AG04450 (cell line): ENCODE measurements at regions not wholly inside any gene's neighbourhood (a gene's known extent, or its start where the extent isn't known, plus 50 kb on each side); places are given as distances from the start of the nearest gene placed in this dataset.

Experiments
- CTCF ChIA-PET: fragments of 300-600, 350-600 bp; formaldehyde crosslinking; extraction: SDS; loops from one replicate; lab custom pipeline; 2022; ENCODE audit warnings: antibody characterized with exemption, inconsistent platforms; lab: Charles Lee
- POLR2A ChIA-PET: fragments of 350-600 bp; formaldehyde crosslinking; extraction: SDS; loops from one replicate; lab custom pipeline; 2021; ENCODE audit warnings: antibody characterized with exemption, inconsistent platforms; lab: Yijun Ruan, JAX
- DNase-seq: peaks from one replicate; pipeline ENCODE4 v3.0.0-alpha.2; 2011; ENCODE audit warnings: low read depth, low spot score
- H3K27ac ChIP-seq: one replicate; pipeline ENCODE4 v1.5.1; 2012; ENCODE audit warnings: low read depth, low read length, control low read depth
- H3K27me3 ChIP-seq: one replicate; pipeline ENCODE4 v1.6.0; 2012; ENCODE audit warnings: low read length; ENCODE audit not compliant: control insufficient read depth, insufficient read depth
- H3K4me3 ChIP-seq: 2 replicates; pipeline ENCODE4 v1.5.1; 2011; ENCODE audit warnings: mild to moderate bottlenecking, low read depth, low read length, control low read depth
- H3K9me3 ChIP-seq: 2 replicates; pipeline ENCODE4 v1.5.1; 2012; ENCODE audit warnings: low read length; ENCODE audit not compliant: control insufficient read depth, insufficient read depth
- TF ChIP-seq, protein P1 (sequence below): IDR thresholded peaks from 2 replicates; pipeline ENCODE4 v1.5.1; 2011; ENCODE audit warnings: low read depth, low read length, control low read depth, inconsistent platforms

DNA sequence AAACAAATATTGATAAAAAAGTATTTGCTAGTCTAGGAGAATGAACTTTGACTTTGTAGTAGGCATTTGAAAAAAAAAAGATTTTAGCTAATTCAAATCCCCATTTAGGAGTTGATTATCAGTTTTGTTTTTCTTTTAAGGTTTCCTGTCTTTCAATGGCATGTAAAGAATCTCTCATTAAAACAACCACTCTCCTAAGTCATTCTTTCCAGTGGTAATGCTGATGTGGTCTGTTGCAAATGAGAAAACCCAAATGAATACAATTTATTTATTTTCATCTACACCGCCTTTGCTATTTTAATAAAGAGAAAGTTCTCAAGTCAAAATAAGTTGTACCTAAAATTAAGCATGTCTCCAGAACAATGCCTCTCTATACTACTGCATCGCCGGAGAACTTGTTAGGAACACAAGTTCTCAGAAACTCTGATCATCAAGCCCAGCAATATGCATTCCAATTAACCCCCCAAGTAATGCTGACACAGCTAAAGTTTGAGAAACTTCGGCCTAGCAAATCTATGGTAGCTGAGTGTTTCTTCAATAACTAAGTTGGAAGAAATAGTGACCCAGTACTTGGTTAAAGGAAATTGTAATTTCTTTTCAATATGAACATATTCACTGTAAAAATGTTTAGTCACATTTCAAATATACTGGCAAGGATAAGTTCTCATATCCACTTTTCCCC, 255.1 kb downstream of the PTPRC start:
- Histone ChIP-seq H3K4me3 (no peak overlapping the region), H3K9me3 (no peaks in the 10 kb centered on the region), H3K27me3 (no peaks in the 10 kb centered on the region), H3K27ac (no peak overlapping the region)
- CTCF ChIA-PET: interaction anchor here (1.4 kb wide), 1 partner anchor 8 kb away, joined by 3 read pairs; no protein-coding TSS in a partner anchor
- POLR2A ChIA-PET: no interaction called here
- DNase-seq: no peak
- TF ChIP-seq, protein P1, sequence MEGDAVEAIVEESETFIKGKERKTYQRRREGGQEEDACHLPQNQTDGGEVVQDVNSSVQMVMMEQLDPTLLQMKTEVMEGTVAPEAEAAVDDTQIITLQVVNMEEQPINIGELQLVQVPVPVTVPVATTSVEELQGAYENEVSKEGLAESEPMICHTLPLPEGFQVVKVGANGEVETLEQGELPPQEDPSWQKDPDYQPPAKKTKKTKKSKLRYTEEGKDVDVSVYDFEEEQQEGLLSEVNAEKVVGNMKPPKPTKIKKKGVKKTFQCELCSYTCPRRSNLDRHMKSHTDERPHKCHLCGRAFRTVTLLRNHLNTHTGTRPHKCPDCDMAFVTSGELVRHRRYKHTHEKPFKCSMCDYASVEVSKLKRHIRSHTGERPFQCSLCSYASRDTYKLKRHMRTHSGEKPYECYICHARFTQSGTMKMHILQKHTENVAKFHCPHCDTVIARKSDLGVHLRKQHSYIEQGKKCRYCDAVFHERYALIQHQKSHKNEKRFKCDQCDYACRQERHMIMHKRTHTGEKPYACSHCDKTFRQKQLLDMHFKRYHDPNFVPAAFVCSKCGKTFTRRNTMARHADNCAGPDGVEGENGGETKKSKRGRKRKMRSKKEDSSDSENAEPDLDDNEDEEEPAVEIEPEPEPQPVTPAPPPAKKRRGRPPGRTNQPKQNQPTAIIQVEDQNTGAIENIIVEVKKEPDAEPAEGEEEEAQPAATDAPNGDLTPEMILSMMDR: no peak

DNA sequence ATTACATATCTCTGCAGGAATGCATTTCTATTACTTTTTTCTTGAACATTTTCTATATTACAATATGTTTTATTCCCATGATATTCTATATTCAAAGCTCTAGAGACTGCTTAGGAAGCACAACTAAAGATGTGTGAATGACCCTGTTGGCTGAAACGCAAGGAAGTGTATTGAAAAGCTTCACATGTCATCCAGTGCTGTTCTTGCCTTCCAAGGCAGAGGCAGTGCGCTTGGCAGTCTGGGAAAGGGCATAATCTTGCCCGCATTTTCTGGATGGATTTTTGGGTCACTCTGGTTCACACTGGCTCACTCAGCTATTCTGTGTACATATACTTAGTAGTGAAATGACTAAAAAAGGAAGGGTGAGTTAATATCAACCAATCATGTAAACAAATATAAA, 262.4 kb downstream of the PTPRC start:
- no peak overlapping the region for H3K4me3 ChIP-seq
- H3K27me3 ChIP-seq: no peaks in the 10 kb centered on the region
- ChIA-PET POLR2A (interaction anchor here (0.8 kb wide), 1 partner anchor 34 kb away, joined by 4 read pairs; no protein-coding TSS in a partner anchor), CTCF (no interaction called here)
- H3K9me3 ChIP-seq: no peaks in the 10 kb centered on the region
- H3K27ac ChIP-seq: no peak overlapping the region
- TF ChIP-seq, protein P1: no peak
- no peak for DNase-seq

DNA sequence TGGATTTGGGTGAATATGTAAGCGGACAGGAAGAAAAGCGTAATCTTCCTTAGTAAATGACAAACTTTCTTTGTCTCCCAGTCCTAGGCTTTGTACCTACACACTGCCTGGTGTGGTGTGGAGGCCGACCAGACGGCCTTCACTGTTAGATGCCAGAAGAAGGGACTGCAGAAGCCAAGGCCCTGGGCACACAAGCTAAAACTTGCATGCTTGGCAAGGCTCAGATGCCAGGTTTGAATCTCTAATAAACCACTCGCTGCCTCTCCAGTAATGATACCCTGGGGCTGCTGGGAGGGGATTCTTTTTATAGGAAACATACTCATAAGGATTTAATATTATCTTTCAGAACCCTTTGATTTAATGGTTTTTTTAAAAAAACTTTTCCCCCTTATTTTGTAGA, 263.8 kb downstream of the PTPRC start:
- no peak for DNase-seq
- Histone ChIP-seq H3K4me3 (no peak overlapping the region), H3K9me3 (no peaks in the 10 kb centered on the region), H3K27me3 (no peaks in the 10 kb centered on the region), H3K27ac (no peak overlapping the region)
- POLR2A ChIA-PET: interaction anchor here (1.2 kb wide), 1 partner anchor 34 kb away, joined by 3 read pairs; no protein-coding TSS in a partner anchor
- CTCF ChIA-PET: interaction anchor here (0.8 to 1.5 kb wide), 2 partner anchors 56 to 340 kb away, joined by 3 read pairs; no protein-coding TSS in a partner anchor
- TF ChIP-seq, protein P1: no peak

DNA sequence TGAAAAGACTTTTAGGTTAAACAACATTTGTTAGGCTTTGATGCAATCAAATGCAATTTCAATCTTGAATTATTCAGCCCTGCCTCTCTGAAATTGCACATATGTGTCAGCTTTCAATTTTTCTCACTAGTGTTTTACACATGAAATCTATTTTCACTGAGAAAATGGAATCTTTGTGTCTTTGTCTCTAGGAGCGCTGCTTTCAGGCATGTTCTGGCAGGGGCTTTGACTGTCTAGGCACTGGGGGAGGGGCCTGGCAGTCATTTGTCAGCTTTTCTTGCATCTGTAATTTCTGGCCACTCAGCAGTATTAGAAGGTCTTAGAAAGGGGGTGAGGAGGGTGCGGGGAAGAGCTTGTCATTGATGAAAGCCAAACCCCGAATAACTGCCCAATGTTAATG, 264.4 kb downstream of the PTPRC start:
- H3K4me3 ChIP-seq: no peak overlapping the region
- no peaks in the 10 kb centered on the region for H3K27me3 ChIP-seq
- H3K9me3 ChIP-seq: no peaks in the 10 kb centered on the region
- no peak overlapping the region for H3K27ac ChIP-seq
- no peak for DNase-seq
- CTCF ChIA-PET: interaction anchor here (0.8 to 1.6 kb wide), 3 partner anchors 57 to 340 kb away, joined by 3 read pairs; no protein-coding TSS in a partner anchor
- POLR2A ChIA-PET: interaction anchor here (1.2 kb wide), 1 partner anchor 34 kb away, joined by 3 read pairs; no protein-coding TSS in a partner anchor
- TF ChIP-seq, protein P1: no peak

DNA sequence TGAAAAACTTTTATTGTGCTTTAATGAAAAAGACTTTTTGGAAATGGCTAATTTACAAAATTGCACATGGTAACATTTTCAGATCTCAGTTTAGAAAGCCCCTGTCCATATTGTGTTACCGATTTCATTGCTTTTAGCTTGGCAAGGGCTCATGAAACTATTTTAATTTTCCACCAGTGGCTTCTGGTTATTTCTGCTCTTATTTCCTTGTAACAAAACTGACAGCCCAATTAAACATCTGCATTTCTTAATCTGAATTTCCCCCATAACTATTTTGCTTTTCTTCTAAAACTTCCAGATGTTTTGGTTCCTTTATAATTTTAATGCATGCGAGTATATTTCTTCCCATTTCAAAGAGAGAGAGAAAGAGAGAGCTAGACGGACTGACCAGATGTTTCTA, 264.8 kb downstream of the PTPRC start:
- DNase-seq: no peak
- Histone ChIP-seq H3K27me3 (no peaks in the 10 kb centered on the region), H3K9me3 (no peaks in the 10 kb centered on the region), H3K4me3 (no peak overlapping the region), H3K27ac (no peak overlapping the region)
- ChIA-PET CTCF (interaction anchor here (1.6 kb wide), 1 partner anchor 210 kb away, joined by 3 read pairs; no protein-coding TSS in a partner anchor), POLR2A (interaction anchor here (1.2 kb wide), 1 partner anchor 33 kb away, joined by 3 read pairs; no protein-coding TSS in a partner anchor)
- TF ChIP-seq, protein P1: no peak
